ENCODE measurements at regions not wholly inside any gene's neighbourhood (a gene's known extent, or its start where the extent isn't known, plus 50 kb on each side); places are given as distances from the start of the nearest gene placed in this dataset.

- Histone ChIP-seq H3K4me1 (ENCODE audit: insufficient read depth, low read length) (no peaks in the 10 kb centered on the region; the same call in 1 of the 2 replicates), H3K36me3 (ENCODE audit: insufficient read depth, low read length) (no peaks in the 10 kb centered on the region), H3K4me3 (ENCODE audit: low read length) (no peak overlapping the region), H3K9ac (ENCODE audit: low read depth, low read length) (no peak overlapping the region), H3K27ac (ENCODE audit: low read depth, low read length) (no peak overlapping the region), H3K27me3 (ENCODE audit: insufficient read depth, low read length) (no peaks in the 10 kb centered on the region), H3K9me3 (ENCODE audit: insufficient read depth, low read depth, low read length) (no peaks in the 10 kb centered on the region)
- 95% methylated on average over 39 of the region's 39 CpGs for WGBS
Observed at GRCh38 chr6:167662075-167662880, 164.4 kb upstream of the AFDN start.

DNA sequence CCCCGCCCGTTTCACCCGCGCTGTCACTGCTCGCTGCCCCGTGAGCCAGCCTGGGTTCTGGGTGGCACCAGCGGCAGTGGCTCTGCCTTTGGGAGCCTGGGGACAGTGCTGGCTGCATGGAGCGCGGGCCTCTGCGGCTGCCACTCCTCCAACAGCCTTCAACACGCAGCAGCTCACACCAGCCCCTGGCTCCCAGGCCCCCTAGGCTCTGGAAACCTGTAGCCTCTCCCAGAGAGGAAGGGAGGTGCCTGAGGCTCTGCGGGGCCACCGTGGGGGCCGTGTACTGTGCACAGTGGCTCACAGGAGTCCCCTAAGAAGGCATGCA, 163.9 kb upstream of the AFDN start:
- Histone ChIP-seq H3K27ac (ENCODE audit: low read depth, low read length) (no peak overlapping the region), H3K4me1 (ENCODE audit: insufficient read depth, low read length) (no peaks in the 10 kb centered on the region; the same call in 1 of the 2 replicates), H3K36me3 (ENCODE audit: insufficient read depth, low read length) (no peaks in the 10 kb centered on the region), H3K4me3 (ENCODE audit: low read length) (no peak overlapping the region), H3K27me3 (ENCODE audit: insufficient read depth, low read length) (no peaks in the 10 kb centered on the region), H3K9me3 (ENCODE audit: insufficient read depth, low read depth, low read length) (no peaks in the 10 kb centered on the region), H3K9ac (ENCODE audit: low read depth, low read length) (no peak overlapping the region)
- 89% methylated on average over 14 of the region's 14 CpGs for WGBS

DNA sequence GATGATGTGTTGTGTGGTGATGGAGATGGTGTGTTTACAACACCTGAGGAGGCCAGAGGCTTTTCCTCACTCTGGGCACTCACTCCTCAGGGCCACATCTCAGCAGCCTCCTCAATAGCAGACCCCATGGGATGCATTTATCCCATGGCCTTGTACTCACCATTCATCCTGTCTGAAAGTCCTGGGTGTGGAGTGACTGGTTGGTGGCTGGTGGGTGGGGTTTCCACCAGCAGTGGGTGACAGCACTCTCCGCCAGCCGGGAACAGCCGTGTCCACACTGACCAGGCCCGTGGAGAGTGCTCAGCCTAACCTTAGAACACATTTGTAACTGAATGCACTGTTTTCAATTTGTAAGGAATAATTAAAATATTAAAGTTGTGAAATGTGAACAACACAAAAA, 163.4 kb upstream of the AFDN start:
- no peaks in the 10 kb centered on the region for H3K36me3 ChIP-seq (ENCODE audit: insufficient read depth, low read length)

GRCh38 chr6:167663784-167664443, 162.8 kb upstream of the AFDN start:
- WGBS: 88% methylated on average over 24 of the region's 24 CpGs
- Histone ChIP-seq H3K27me3 (ENCODE audit: insufficient read depth, low read length) (no peaks in the 10 kb centered on the region), H3K9me3 (ENCODE audit: insufficient read depth, low read depth, low read length) (no peaks in the 10 kb centered on the region), H3K36me3 (ENCODE audit: insufficient read depth, low read length) (no peaks in the 10 kb centered on the region), H3K4me1 (ENCODE audit: insufficient read depth, low read length) (no peaks in the 10 kb centered on the region; the same call in 1 of the 2 replicates), H3K9ac (ENCODE audit: low read depth, low read length) (no peak overlapping the region), H3K27ac (ENCODE audit: low read depth, low read length) (no peak overlapping the region), H3K4me3 (ENCODE audit: low read length) (no peak overlapping the region)

More for the DNA sequence above, 163.4 kb upstream of the AFDN start:
- no peak overlapping the region for H3K27ac ChIP-seq (ENCODE audit: low read depth, low read length)
- no peaks in the 10 kb centered on the region for H3K27me3 ChIP-seq (ENCODE audit: insufficient read depth, low read length)
- H3K9me3 ChIP-seq (ENCODE audit: insufficient read depth, low read depth, low read length): no peaks in the 10 kb centered on the region
- H3K9ac ChIP-seq (ENCODE audit: low read depth, low read length): no peak overlapping the region
- no peak overlapping the region for H3K4me3 ChIP-seq (ENCODE audit: low read length)
- no peaks in the 10 kb centered on the region; the same call in 1 of the 2 replicates for H3K4me1 ChIP-seq (ENCODE audit: insufficient read depth, low read length)
- WGBS: 65% methylated on average over 4 of the region's 4 CpGs

DNA sequence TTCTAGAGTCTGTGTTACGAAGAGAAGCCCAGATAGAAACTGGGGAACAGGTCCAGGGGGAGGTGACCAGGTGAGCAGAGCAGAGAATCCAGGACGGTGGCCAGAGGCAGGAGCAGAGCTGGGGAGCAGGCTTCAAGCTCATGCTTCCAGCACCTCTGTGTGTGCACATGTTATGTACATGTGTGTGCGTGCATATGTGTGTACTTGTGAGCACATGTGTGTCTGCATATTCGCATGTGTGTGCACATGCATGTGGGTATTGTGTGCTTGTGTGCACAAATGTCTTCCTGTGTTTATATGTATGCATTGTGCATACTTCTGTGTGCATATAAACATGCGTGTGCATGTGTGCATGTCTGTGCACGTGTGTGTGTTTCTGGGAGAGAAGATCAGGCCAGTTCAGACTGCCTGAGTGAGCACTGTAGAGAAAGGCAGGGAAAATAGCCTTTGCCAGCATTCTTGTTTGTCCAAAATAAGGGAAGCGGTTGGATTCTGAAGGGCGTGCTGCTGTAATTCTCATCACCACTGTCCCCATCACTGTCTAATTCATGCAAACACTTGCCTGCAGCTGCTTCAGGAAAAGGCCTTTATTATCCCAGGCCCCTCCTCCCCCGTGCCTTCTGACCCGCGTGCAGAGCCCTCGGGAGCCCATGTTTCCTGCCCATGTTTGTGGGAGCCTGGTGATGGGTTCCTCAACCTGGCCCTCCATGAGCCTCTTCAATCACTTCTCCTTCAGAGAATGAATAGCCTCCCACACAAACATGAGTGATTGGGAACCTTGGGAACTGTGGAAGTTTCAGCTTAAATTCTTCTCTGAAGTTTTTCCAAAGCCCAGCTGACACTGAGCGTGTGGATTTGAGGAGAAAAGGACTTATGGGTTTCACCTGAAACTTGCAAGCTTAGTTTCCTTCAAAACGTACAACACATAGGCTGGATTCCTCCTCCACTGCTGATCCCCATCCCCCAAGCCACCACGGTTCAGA, 161.7 kb upstream of the AFDN start:
- Histone ChIP-seq H3K4me3 (ENCODE audit: low read length) (no peak overlapping the region), H3K9me3 (ENCODE audit: insufficient read depth, low read depth, low read length) (no peaks in the 10 kb centered on the region), H3K27me3 (ENCODE audit: insufficient read depth, low read length) (no peaks in the 10 kb centered on the region), H3K9ac (ENCODE audit: low read depth, low read length) (no peak overlapping the region), H3K27ac (ENCODE audit: low read depth, low read length) (no peak overlapping the region), H3K36me3 (ENCODE audit: insufficient read depth, low read length) (no peaks in the 10 kb centered on the region), H3K4me1 (ENCODE audit: insufficient read depth, low read length) (no peaks in the 10 kb centered on the region; the same call in 1 of the 2 replicates)
- 89% methylated on average over 15 of the region's 15 CpGs for WGBS

DNA sequence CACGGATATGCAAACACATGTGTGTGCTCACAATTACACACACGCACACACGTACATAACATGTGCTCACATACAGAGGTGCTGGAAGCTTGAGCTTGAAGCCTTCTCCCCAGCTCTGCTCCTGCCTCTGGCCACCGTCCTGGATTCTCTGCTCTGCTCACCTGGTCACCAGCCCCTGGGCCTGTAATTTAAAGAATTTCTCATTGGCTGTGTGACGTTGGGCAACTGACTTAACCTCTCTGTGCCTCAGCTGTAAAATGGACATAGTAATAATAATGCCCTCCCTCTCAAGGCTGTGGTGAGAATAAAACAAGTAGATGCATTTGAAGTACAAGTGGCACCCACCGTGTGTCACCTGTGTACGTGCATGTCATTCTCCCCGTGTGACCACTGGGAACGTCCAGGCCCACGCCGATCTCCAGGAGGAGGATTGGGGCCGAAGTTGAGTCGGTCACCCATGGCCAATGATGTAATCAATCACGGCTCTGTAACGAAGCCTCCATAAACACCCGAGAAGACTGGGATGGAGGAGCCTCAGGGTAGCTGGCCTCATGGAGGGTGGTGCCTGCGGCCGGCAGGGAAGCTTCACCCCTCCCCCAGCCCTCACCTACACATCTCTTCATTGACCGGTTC, 160.9 kb upstream of the AFDN start:
- Histone ChIP-seq H3K27me3 (ENCODE audit: insufficient read depth, low read length) (no peaks in the 10 kb centered on the region), H3K4me3 (ENCODE audit: low read length) (no peak overlapping the region), H3K27ac (ENCODE audit: low read depth, low read length) (no peak overlapping the region), H3K9ac (ENCODE audit: low read depth, low read length) (no peak overlapping the region), H3K36me3 (ENCODE audit: insufficient read depth, low read length) (no peaks in the 10 kb centered on the region), H3K9me3 (ENCODE audit: insufficient read depth, low read depth, low read length) (no peaks in the 10 kb centered on the region), H3K4me1 (ENCODE audit: insufficient read depth, low read length) (no peaks in the 10 kb centered on the region; the same call in 1 of the 2 replicates)
- WGBS: 90% methylated on average over 19 of the region's 19 CpGs

GRCh38 chr6:167666571-167667203, 160.0 kb upstream of the AFDN start:
- no peaks in the 10 kb centered on the region for H3K36me3 ChIP-seq (ENCODE audit: insufficient read depth, low read length)
- no peaks in the 10 kb centered on the region for H3K4me1 ChIP-seq (ENCODE audit: insufficient read depth, low read length)
- H3K9ac ChIP-seq (ENCODE audit: low read depth, low read length): no peak overlapping the region
- no peak overlapping the region for H3K4me3 ChIP-seq (ENCODE audit: low read length)
- 84% methylated on average over 20 of the region's 20 CpGs for WGBS
- no peaks in the 10 kb centered on the region for H3K9me3 ChIP-seq (ENCODE audit: insufficient read depth, low read depth, low read length)
- H3K27ac ChIP-seq (ENCODE audit: low read depth, low read length): no peak overlapping the region
- no peaks in the 10 kb centered on the region for H3K27me3 ChIP-seq (ENCODE audit: insufficient read depth, low read length)

DNA sequence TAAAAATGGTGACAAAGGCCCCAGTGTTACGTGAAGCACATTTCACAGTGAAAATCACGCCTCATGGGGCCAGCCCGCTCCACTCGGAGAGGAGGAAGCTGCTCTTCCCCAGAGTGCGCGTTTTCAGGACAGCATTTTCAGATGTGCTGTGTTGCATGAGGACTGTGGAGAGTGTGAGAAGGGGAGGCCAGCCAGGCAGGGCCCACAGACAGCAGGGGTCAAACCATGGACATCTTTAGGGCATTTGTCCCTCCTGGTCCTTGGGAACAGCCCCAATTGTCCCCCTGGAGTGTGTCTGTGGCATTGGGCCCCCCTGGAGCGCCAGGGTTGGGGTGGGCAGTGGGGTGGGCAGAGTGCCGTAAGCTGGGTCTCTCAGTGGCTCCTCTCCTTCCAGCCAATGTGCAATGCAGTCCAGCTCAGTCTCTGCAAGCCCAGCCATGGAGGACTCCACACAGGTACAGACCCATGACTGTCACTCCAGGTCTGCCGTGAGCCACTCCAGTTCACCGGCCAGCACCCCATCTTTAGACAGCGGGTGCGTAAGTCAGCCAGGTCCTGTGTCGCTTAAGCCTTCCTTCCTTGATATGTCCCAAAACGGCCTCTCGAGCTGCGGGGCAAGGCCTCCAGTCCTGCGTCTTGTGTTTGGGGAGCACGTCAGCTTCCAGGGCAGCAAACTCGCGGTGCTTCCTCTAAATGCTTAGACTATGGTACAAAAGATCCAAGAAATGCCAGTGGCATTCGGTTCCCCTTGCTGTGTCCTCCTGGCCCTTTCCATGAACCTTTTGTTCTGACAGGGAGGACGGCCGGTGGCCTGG, 159.3 kb upstream of the AFDN start:
- WGBS: 96% methylated on average over 23 of the region's 23 CpGs
- Histone ChIP-seq H3K4me1 (ENCODE audit: insufficient read depth, low read length) (no peaks in the 10 kb centered on the region), H3K36me3 (ENCODE audit: insufficient read depth, low read length) (no peaks in the 10 kb centered on the region), H3K9me3 (ENCODE audit: insufficient read depth, low read depth, low read length) (no peaks in the 10 kb centered on the region; the same call in 1 of the 2 replicates), H3K27me3 (ENCODE audit: insufficient read depth, low read length) (no peaks in the 10 kb centered on the region), H3K9ac (ENCODE audit: low read depth, low read length) (no peak overlapping the region), H3K4me3 (ENCODE audit: low read length) (no peak overlapping the region), H3K27ac (ENCODE audit: low read depth, low read length) (no peak overlapping the region)

GRCh38 chr6:167668019-167668753, 158.5 kb upstream of the AFDN start:
- Histone ChIP-seq H3K4me3 (ENCODE audit: low read length) (no peak overlapping the region), H3K9me3 (ENCODE audit: insufficient read depth, low read depth, low read length) (no peaks in the 10 kb centered on the region; the same call in 1 of the 2 replicates), H3K27ac (ENCODE audit: low read depth, low read length) (no peak overlapping the region), H3K9ac (ENCODE audit: low read depth, low read length) (no peak overlapping the region), H3K27me3 (ENCODE audit: insufficient read depth, low read length) (no peaks in the 10 kb centered on the region), H3K36me3 (ENCODE audit: insufficient read depth, low read length) (no peaks in the 10 kb centered on the region), H3K4me1 (ENCODE audit: insufficient read depth, low read length) (no peaks in the 10 kb centered on the region)
- WGBS: 89% methylated on average over 26 of the region's 26 CpGs

Measured in HUES64 (cell line).